ENCODE measurements at regions not wholly inside any gene's neighbourhood (a gene's known extent, or its start where the extent isn't known, plus 50 kb on each side); places are given as distances from the start of the nearest gene placed in this dataset.

GRCh38 chr16:85191341-85191965, 79.2 kb upstream of the CIBAR2 start:
- TF ChIP-seq CTCF (conservative IDR thresholded peaks at IDR 0.05; ENCODE audit: low read length) (no peak), EZH2phosphoT487 (IDR thresholded peaks at IDR 0.05; ENCODE audit: borderline replicate concordance) (no peak)

Measured in Loucy (cell line).